ENCODE measurements at regions not wholly inside any gene's neighbourhood (a gene's known extent, or its start where the extent isn't known, plus 50 kb on each side); places are given as distances from the start of the nearest gene placed in this dataset.

DNA sequence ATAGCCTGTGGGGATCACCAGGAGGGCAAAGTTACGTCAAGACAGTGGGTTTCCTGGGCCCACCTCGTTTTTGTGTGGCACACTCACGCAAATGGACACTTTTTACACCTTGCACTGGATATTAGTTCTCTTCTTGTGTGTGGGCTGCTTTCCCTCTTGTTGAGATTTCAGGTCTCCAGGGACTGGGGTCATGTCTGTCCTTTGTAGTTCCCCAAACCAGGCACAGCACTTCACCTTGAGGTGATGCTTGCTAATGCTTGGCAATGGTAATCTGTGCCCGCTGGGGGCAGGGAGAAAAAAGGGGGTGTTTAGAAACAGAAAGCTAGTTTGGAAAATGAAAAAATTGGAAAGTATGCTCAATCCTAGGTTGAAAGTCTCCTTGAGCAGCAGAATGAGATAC is 195.3 kb downstream of the PTEN start:
- TF ChIP-seq, protein P1, sequence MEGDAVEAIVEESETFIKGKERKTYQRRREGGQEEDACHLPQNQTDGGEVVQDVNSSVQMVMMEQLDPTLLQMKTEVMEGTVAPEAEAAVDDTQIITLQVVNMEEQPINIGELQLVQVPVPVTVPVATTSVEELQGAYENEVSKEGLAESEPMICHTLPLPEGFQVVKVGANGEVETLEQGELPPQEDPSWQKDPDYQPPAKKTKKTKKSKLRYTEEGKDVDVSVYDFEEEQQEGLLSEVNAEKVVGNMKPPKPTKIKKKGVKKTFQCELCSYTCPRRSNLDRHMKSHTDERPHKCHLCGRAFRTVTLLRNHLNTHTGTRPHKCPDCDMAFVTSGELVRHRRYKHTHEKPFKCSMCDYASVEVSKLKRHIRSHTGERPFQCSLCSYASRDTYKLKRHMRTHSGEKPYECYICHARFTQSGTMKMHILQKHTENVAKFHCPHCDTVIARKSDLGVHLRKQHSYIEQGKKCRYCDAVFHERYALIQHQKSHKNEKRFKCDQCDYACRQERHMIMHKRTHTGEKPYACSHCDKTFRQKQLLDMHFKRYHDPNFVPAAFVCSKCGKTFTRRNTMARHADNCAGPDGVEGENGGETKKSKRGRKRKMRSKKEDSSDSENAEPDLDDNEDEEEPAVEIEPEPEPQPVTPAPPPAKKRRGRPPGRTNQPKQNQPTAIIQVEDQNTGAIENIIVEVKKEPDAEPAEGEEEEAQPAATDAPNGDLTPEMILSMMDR (optimal IDR thresholded peaks at IDR 0.05 in 1 of 3, IDR thresholded peaks at IDR 0.05 in 1 of 3, conservative IDR thresholded peaks at IDR 0.05 in 1 of 3; ENCODE audit: extremely low read depth in 1 of 3, insufficient read depth in 2 of 3, low read length in 3 of 3), result no peak
- no peak for TF ChIP-seq EZH2 (IDR thresholded peaks at IDR 0.05; ENCODE audit: low read length)
